GM20000 (cell line): ENCODE measurements at regions not wholly inside any gene's neighbourhood (a gene's known extent, or its start where the extent isn't known, plus 50 kb on each side); places are given as distances from the start of the nearest gene placed in this dataset.
"Not testable (repeated sequence)": the region's sequence is repeated elsewhere in the genome, so short reads cannot be mapped to it uniquely, and the experiment has no call there.

ENCODE experiments used
- DNase-seq: peaks from one replicate; pipeline ENCODE4 v3.0.0; 2012; ENCODE audit warnings: low spot score
- TF ChIP-seq, protein P1 (sequence below): IDR thresholded peaks from 2 replicates; pipeline ENCODE4 v1.5.1; 2012; ENCODE audit warnings: mild to moderate bottlenecking, control low read depth; ENCODE audit errors: extremely low read depth, missing control alignments

DNA sequence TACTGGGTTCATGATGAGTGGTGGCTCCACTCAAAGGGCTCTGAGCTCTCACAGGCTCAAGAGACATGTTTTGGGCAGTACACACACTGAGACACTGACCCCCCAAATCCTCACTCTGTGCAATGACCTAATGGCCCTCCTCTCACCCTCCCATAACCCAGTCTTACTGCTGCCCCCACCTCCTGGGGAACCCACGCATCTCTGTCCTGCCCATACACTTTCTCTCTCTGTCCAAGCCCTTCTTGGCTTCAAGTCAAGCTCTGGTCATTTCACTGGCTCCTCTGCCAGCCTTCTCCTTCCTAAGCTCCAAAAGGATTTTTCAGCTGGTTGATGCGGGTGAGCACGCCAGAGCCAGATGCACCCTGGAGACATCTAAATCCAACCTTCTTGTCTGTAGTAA is 187.9 kb upstream of the TSHZ3 start:
- TF ChIP-seq, protein P1, sequence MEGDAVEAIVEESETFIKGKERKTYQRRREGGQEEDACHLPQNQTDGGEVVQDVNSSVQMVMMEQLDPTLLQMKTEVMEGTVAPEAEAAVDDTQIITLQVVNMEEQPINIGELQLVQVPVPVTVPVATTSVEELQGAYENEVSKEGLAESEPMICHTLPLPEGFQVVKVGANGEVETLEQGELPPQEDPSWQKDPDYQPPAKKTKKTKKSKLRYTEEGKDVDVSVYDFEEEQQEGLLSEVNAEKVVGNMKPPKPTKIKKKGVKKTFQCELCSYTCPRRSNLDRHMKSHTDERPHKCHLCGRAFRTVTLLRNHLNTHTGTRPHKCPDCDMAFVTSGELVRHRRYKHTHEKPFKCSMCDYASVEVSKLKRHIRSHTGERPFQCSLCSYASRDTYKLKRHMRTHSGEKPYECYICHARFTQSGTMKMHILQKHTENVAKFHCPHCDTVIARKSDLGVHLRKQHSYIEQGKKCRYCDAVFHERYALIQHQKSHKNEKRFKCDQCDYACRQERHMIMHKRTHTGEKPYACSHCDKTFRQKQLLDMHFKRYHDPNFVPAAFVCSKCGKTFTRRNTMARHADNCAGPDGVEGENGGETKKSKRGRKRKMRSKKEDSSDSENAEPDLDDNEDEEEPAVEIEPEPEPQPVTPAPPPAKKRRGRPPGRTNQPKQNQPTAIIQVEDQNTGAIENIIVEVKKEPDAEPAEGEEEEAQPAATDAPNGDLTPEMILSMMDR = no peak
- no peak for DNase-seq

DNA sequence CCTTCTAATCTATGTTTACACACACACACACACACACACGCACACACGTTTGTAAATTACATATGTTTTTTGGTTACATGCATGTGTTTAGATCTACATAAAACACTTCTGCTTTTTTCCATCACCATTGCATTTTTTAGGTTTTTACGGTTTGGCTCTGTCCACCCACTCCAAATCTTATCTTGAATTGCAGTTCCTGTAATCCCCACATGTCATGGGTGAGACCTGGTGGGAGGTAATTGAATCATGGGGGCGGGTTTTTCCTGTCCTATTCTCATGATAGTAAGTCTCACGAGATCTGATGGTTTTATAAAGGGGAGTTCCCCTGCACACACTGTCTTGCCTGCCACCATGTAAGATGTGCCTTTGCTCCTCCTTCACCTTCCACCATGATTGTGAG is 188.7 kb upstream of the TSHZ3 start:
- DNase-seq = not testable (repeated sequence)

DNA sequence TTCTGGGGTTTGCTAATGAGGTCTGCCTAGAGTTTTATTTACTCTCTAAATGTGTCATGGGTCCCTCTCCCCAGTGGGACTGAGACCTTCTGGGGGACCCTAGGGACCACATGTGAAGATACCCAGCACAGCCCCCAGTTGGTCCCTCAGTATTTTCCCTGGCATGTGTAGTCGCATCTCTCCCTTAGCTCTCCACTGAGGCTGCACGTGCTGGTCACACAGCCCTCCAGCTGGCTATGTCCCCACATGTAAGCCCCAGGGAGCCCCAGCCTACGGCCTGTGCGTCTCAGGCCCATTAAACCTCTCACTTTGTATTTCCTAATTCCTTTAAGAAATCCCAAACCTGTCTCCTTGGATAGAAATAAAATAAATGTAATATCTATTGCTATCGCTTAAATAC is 189.6 kb upstream of the TSHZ3 start:
- TF ChIP-seq, protein P1 = no peak
- no peak for DNase-seq

DNA sequence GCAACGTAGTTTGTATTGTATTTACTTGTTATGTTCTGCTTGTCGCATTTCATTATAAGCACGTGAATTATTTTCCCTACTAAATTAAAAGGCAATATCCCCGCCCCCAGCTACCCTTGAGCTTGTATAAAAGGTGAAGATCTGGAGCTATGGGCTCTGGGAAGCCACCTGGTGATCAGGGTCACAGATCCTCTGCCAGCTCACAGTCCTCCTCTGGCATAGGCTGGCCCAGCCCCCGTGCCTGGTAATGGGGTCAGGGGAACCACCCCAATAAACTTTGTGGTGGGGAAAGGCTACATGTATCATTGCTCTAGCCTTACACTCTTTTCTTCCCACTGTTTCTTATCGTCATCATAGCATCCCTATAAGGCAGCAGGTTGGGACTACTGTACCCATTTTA is 190.2 kb upstream of the TSHZ3 start:
- no peak for DNase-seq
- TF ChIP-seq, protein P1 = no peak

DNA sequence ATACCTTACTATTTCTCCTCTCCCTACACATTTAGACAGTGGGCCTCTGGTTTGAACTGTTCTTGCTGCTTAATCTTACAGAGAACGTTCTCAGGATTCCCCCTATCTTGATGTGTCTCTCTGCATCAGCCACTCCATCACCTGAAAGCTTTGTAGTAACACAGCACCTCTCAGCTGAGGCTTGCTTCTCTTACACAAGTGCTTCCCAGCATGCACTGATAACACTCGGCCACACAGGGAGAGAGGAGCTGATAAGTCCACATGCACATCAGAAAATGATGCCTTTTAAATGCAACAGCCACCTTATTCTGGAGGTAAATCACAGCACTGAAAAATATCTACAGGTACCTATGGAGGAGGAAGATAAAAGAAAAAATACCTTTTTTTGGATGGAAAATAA is 192.2 kb upstream of the TSHZ3 start:
- DNase-seq = no peak
- TF ChIP-seq, protein P1 = no peak

DNA sequence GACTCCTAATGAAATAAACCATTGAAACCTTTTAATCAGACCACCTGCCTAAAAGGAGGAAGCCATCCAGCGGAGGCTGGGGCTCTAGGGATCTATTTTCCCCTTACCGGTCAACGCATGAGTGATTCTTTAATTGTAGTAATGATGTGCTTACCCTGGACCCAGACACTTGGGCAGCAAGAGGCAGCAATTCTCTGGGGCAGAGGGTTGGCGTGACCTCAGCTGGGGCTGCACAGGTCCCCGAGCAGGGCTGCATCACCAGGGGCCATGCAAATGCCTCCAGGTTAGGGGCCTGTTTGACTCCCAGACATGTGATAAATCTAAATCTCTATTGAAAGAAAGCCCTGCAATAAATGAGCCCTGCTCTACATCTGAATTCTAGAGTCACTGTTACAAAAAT is 194.2 kb upstream of the TSHZ3 start:
- no peak for DNase-seq
- TF ChIP-seq, protein P1 = no peak

DNA sequence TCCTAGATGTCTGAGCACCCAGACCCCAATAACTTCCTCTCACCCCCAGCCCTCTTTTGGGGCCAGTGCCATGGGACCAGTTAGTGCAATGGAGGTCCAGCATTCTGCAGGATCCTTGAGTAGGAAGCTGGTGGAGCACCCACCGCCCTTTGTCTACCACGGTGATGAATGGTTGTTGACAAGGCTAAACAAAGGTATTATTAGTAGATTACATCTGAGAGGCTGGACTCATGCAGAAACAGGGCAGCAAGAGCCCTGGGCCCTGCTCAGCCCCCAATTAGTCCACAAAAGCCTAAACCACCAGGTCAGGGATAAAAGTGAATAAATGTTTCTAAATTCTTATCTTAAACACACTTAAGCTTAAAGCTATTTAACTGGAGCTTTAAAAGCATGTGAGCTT is 196.5 kb upstream of the TSHZ3 start:
- DNase-seq = no peak
- TF ChIP-seq, protein P1 = no peak

DNA sequence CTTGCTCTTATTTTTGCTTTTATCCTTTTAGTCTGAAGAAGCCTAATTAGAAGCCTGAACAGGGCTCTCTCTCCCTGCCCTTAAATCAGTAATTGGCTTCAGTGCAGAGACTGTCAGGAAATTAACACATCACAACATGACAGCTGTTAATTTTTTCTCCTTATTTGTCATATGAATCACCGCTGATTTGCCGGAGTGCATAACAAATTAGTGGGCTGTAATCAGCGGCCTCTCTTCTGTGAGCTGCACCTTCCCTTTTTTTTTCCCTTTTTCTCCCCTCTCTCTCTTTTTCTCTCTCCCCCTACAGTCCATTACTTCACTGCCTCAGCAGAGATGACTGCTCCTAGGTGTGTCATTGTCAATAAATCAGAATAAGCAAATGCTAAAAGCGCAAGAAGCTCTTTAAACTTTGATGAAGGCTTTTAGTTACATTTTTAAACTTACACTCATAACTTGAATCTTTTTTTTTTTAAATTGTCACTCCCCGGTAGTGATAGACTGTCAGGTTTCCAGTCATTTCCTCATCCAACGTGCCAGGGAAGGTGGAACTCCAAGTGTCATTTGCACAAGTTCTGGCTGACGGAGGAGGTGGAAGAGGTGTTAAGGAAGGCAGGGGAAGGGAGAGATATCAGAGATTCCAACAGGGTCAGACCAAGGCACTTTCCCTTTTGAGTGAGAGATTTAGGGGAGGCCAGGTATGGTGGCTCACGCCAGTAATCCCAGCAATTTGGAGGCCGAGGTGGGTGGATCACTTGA is 197.1 kb upstream of the TSHZ3 start:
- no peak for DNase-seq

More for the DNA sequence above, 197.1 kb upstream of the TSHZ3 start:
- TF ChIP-seq, protein P1 = no peak
